ENCODE measurements at regions not wholly inside any gene's neighbourhood (a gene's known extent, or its start where the extent isn't known, plus 50 kb on each side); places are given as distances from the start of the nearest gene placed in this dataset.

GRCh38 chr9:107431461-107431860, 58.1 kb downstream of the KLF4 start:
- Histone ChIP-seq H3K4me1 (ENCODE audit: insufficient read depth, low read length) (no peaks in the 10 kb centered on the region), H3K36me3 (ENCODE audit: insufficient read depth, low read depth, low read length) (no peaks in the 10 kb centered on the region), H3K27ac (ENCODE audit: low read length) (no peak overlapping the region), H3K9me3 (ENCODE audit: insufficient read depth, low read depth, low read length) (no peaks in the 10 kb centered on the region), H3K9ac (ENCODE audit: low read depth, low read length) (no peak overlapping the region), H3K4me3 (ENCODE audit: low read length) (no peak overlapping the region), H3K27me3 (ENCODE audit: insufficient read depth, low read length) (no peaks in the 10 kb centered on the region)

DNA sequence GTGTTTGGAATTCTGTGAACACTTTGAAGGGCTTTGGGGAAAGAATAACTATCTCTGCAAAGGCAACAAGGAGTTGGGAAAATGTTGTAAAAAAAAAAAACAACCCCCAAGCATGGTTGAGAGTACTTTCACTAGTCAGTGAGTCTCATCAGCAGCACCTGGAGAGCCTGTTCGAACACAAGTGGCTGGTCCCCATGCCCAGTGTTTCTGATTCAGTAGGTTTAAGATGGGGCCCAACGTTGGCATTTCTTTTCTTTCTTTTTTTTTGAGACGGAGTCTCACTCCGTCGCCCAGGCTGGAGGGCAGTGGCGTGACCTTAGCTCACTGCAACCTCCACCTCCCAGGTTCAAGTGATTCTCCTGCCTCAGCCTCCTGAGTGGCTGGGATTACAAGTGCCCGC, 59.5 kb downstream of the KLF4 start:
- no peak overlapping the region for H3K4me3 ChIP-seq (ENCODE audit: low read length)
- H3K9me3 ChIP-seq (ENCODE audit: insufficient read depth, low read depth, low read length) = no peaks in the 10 kb centered on the region
- H3K9ac ChIP-seq (ENCODE audit: low read depth, low read length) = no peak overlapping the region
- peaks cover 10% of the 10 kb centered on the region for H3K27me3 ChIP-seq (ENCODE audit: insufficient read depth, low read length)
- H3K36me3 ChIP-seq (ENCODE audit: insufficient read depth, low read depth, low read length) = no peaks in the 10 kb centered on the region
- H3K4me1 ChIP-seq (ENCODE audit: insufficient read depth, low read length) = no peaks in the 10 kb centered on the region
- no peak overlapping the region for H3K27ac ChIP-seq (ENCODE audit: low read length)

- Histone ChIP-seq H3K9me3 (ENCODE audit: insufficient read depth, low read depth, low read length) (no peaks in the 10 kb centered on the region), H3K9ac (ENCODE audit: low read depth, low read length) (no peak overlapping the region), H3K4me3 (ENCODE audit: low read length) (no peak overlapping the region), H3K27ac (ENCODE audit: low read length) (no peak overlapping the region), H3K27me3 (ENCODE audit: insufficient read depth, low read length) (peaks cover 13% of the 10 kb centered on the region), H3K4me1 (ENCODE audit: insufficient read depth, low read length) (no peaks in the 10 kb centered on the region), H3K36me3 (ENCODE audit: insufficient read depth, low read depth, low read length) (no peaks in the 10 kb centered on the region)
These were observed 63.4 kb downstream of the KLF4 start for GRCh38 chr9:107426126-107426525.

- Histone ChIP-seq H3K27me3 (ENCODE audit: insufficient read depth, low read length) (peaks cover 13% of the 10 kb centered on the region), H3K9me3 (ENCODE audit: insufficient read depth, low read depth, low read length) (no peaks in the 10 kb centered on the region), H3K27ac (ENCODE audit: low read length) (no peak overlapping the region), H3K9ac (ENCODE audit: low read depth, low read length) (no peak overlapping the region; the same call in 1 of the 2 replicates), H3K4me3 (ENCODE audit: low read length) (peak overlapping the region; percentile 33; the same call in 1 of the 2 replicates), H3K4me1 (ENCODE audit: insufficient read depth, low read length) (no peaks in the 10 kb centered on the region), H3K36me3 (ENCODE audit: insufficient read depth, low read depth, low read length) (no peaks in the 10 kb centered on the region)
These were observed 64.2 kb downstream of the KLF4 start for GRCh38 chr9:107425101-107426025.

- Histone ChIP-seq H3K9me3 (ENCODE audit: insufficient read depth, low read depth, low read length) (no peaks in the 10 kb centered on the region), H3K4me1 (ENCODE audit: insufficient read depth, low read length) (no peaks in the 10 kb centered on the region), H3K36me3 (ENCODE audit: insufficient read depth, low read depth, low read length) (no peaks in the 10 kb centered on the region), H3K4me3 (ENCODE audit: low read length) (no peak overlapping the region), H3K27me3 (ENCODE audit: insufficient read depth, low read length) (peaks cover 13% of the 10 kb centered on the region), H3K9ac (ENCODE audit: low read depth, low read length) (no peak overlapping the region), H3K27ac (ENCODE audit: low read length) (no peak overlapping the region)
These were observed 66.0 kb downstream of the KLF4 start for GRCh38 chr9:107423540-107423939.

DNA sequence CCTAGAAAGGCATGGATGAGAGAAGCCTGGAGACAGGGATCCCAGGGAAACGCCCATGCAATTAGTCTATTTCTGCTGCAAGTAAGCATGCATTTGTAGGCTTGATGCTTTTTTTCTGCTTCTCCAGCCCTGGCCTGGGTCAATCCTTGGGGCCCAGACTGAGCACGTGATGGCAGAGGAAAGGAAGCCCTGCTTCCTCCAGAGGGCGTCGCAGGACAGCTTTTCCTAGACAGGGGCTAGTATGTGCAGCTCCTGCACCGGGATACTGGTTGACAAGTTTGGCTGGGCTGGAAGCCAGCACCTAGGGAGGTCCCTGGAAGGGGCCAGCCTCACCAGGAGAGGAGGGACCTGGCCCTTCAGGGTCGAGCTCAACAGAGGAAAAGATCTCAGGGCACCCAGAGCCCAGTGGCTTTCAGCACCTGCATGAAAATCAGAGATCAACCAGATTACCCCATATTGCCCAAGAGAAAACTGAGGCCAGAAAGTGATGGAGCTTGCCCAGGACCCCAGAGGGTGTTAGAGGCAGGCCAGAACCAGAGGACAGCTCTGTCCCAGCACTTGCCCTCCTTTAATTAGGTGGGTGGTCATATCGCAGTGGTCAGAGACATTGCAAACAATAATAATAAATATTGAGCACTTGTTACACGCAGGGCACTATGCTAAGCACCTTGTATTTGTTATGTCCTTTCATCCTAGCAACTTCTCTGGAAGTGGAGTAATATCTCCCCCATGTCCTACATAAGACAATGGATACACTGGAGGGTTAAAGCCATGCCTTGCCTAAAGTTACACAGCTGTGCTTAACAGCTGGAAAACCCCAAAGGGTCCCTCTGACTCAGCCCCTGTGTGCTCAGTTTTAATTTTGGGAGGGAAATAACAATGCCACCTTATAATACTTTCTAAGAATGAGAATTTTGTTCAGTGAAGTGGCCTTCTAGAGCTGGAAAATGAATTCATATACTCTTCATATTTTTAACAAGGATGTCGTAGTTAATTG, 67.1 kb downstream of the KLF4 start:
- no peak overlapping the region for H3K4me3 ChIP-seq (ENCODE audit: low read length)
- no peak overlapping the region for H3K9ac ChIP-seq (ENCODE audit: low read depth, low read length)
- no peaks in the 10 kb centered on the region for H3K9me3 ChIP-seq (ENCODE audit: insufficient read depth, low read depth, low read length)
- peaks cover 13% of the 10 kb centered on the region for H3K27me3 ChIP-seq (ENCODE audit: insufficient read depth, low read length)
- H3K4me1 ChIP-seq (ENCODE audit: insufficient read depth, low read length) = no peaks in the 10 kb centered on the region
- no peak overlapping the region for H3K27ac ChIP-seq (ENCODE audit: low read length)
- no peaks in the 10 kb centered on the region for H3K36me3 ChIP-seq (ENCODE audit: insufficient read depth, low read depth, low read length)

DNA sequence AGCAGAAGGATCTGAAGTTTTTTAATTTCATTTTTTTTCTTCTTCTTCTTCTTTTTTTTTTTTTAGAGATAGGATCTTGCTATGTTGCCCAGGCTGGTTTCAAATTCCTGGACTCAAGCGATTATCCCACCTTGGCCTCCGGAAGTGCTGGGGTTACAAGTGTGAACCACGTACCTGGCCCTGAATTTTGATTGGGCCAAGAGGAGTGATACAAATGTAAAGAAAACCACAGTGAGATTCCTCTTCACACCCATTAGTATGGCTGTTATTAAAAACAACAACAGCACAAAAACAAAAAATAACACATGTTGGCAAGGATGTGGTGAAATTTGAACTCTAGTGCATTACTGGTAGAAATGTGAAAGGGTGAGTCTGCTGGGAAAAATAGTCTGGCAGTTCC, 79.1 kb downstream of the KLF4 start:
- no peaks in the 10 kb centered on the region for H3K4me1 ChIP-seq (ENCODE audit: insufficient read depth, low read length)
- H3K27me3 ChIP-seq (ENCODE audit: insufficient read depth, low read length) = no peaks in the 10 kb centered on the region
- H3K9me3 ChIP-seq (ENCODE audit: insufficient read depth, low read depth, low read length) = no peaks in the 10 kb centered on the region
- H3K36me3 ChIP-seq (ENCODE audit: insufficient read depth, low read depth, low read length) = no peaks in the 10 kb centered on the region
- no peak overlapping the region for H3K4me3 ChIP-seq (ENCODE audit: low read length)
- H3K9ac ChIP-seq (ENCODE audit: low read depth, low read length) = no peak overlapping the region
- no peak overlapping the region for H3K27ac ChIP-seq (ENCODE audit: low read length)

GRCh38 chr9:107409581-107410389, 79.8 kb downstream of the KLF4 start:
- Histone ChIP-seq H3K9ac (ENCODE audit: low read depth, low read length) (no peak overlapping the region), H3K27me3 (ENCODE audit: insufficient read depth, low read length) (no peaks in the 10 kb centered on the region), H3K36me3 (ENCODE audit: insufficient read depth, low read depth, low read length) (no peaks in the 10 kb centered on the region), H3K4me1 (ENCODE audit: insufficient read depth, low read length) (no peaks in the 10 kb centered on the region), H3K27ac (ENCODE audit: low read length) (no peak overlapping the region), H3K9me3 (ENCODE audit: insufficient read depth, low read depth, low read length) (no peaks in the 10 kb centered on the region), H3K4me3 (ENCODE audit: low read length) (no peak overlapping the region)

GRCh38 chr9:107407675-107408074, 81.9 kb downstream of the KLF4 start:
- Histone ChIP-seq H3K4me1 (ENCODE audit: insufficient read depth, low read length) (no peaks in the 10 kb centered on the region), H3K36me3 (ENCODE audit: insufficient read depth, low read depth, low read length) (no peaks in the 10 kb centered on the region), H3K27ac (ENCODE audit: low read length) (no peak overlapping the region), H3K27me3 (ENCODE audit: insufficient read depth, low read length) (no peaks in the 10 kb centered on the region), H3K4me3 (ENCODE audit: low read length) (no peak overlapping the region), H3K9ac (ENCODE audit: low read depth, low read length) (no peak overlapping the region), H3K9me3 (ENCODE audit: insufficient read depth, low read depth, low read length) (no peaks in the 10 kb centered on the region)

DNA sequence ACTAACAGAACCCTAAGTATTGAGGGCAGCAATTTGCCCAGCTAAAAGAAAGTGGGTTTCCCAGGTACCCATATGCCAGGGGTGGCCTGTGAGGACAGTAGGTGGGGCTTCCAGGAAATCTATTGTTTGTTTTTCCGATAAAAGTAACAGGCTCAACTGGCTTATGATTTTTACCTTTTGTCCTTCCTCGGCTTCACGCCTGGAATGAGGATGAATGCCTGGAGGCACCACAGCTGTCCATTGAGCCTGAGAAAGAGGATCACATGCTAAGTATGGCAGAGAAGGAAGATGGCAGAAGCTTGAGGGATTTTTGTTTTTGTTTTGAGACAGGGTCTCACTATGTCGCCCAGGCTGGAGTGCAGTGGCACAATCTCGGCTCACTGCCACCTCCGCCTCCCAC, 84.1 kb downstream of the KLF4 start:
- no peak overlapping the region for H3K4me3 ChIP-seq (ENCODE audit: low read length)
- H3K9me3 ChIP-seq (ENCODE audit: insufficient read depth, low read depth, low read length) = no peaks in the 10 kb centered on the region
- no peak overlapping the region for H3K27ac ChIP-seq (ENCODE audit: low read length)
- H3K27me3 ChIP-seq (ENCODE audit: insufficient read depth, low read length) = no peaks in the 10 kb centered on the region
- H3K9ac ChIP-seq (ENCODE audit: low read depth, low read length) = no peak overlapping the region
- H3K36me3 ChIP-seq (ENCODE audit: insufficient read depth, low read depth, low read length) = no peaks in the 10 kb centered on the region
- H3K4me1 ChIP-seq (ENCODE audit: insufficient read depth, low read length) = no peaks in the 10 kb centered on the region

DNA sequence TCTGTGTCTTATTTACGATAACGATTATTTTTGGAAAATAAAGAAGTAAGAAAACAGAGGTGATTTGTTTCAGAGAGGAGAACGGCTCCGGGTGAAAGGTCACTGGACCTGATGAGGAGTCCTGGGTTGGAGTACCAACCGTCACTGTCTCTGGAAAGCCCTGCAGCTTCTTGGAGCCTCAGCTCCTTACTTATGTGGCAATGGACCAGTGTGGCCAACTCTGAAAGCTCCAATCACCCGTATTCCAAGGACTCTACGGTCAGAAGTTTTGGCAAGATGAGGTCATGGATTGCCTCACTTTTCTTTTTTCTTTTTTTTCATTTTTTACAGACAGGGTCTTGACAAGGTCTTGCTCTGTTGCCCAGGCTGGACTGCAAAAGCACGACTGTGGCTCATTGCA, 84.8 kb downstream of the KLF4 start:
- no peaks in the 10 kb centered on the region for H3K4me1 ChIP-seq (ENCODE audit: insufficient read depth, low read length)
- H3K27ac ChIP-seq (ENCODE audit: low read length) = no peak overlapping the region
- no peak overlapping the region for H3K9ac ChIP-seq (ENCODE audit: low read depth, low read length)

More for the DNA sequence above, 84.8 kb downstream of the KLF4 start:
- no peaks in the 10 kb centered on the region for H3K9me3 ChIP-seq (ENCODE audit: insufficient read depth, low read depth, low read length)
- H3K4me3 ChIP-seq (ENCODE audit: low read length) = no peak overlapping the region
- no peaks in the 10 kb centered on the region for H3K27me3 ChIP-seq (ENCODE audit: insufficient read depth, low read length)
- H3K36me3 ChIP-seq (ENCODE audit: insufficient read depth, low read depth, low read length) = no peaks in the 10 kb centered on the region

Measured in iPS-20b (cell line).